SK-N-SH treated with all-trans-retinoic acid at 6 μM for 48 hours (cell line): ENCODE measurements at regions not wholly inside any gene's neighbourhood (a gene's known extent, or its start where the extent isn't known, plus 50 kb on each side); places are given as distances from the start of the nearest gene placed in this dataset.

Experiments used
- ARNTL ChIP-seq: fragments of 450-650 bp; formaldehyde crosslinking; IDR thresholded peaks from 2 replicates; pipeline ENCODE4 v1.5.0; 2020; ENCODE audit warnings: low read depth, mild to moderate bottlenecking, moderate library complexity, borderline replicate concordance
- CREB5 ChIP-seq: fragments of 250-450 bp; sonication (Bioruptor Pico); IDR thresholded peaks from 2 replicates; pipeline ENCODE4 v1.5.1; 2020; ENCODE audit warnings: low read depth, mild to moderate bottlenecking, moderate library complexity
- TCF4 ChIP-seq: fragments of 250-450 bp; sonication (Bioruptor Pico); IDR thresholded peaks from 2 replicates; pipeline ENCODE4 v1.8.0; 2021; ENCODE audit warnings: mild to moderate bottlenecking, moderate library complexity, borderline replicate concordance

GRCh38 chr10:88062798-88063472, 199.5 kb downstream of the PTEN start:
- TF ChIP-seq CREB5 (CRISPR knock-in tag) (no peak), TCF4 (CRISPR knock-in tag) (no peak), ARNTL (no peak)
